Loucy (cell line): ENCODE measurements at regions not wholly inside any gene's neighbourhood (a gene's known extent, or its start where the extent isn't known, plus 50 kb on each side); places are given as distances from the start of the nearest gene placed in this dataset.

ENCODE experiments used
- H2AFZ ChIP-seq: fragments of 200-600 bp; sonication (generic); 2 replicates; pipeline ENCODE4 v1.6.0; 2016; ENCODE audit warnings: antibody characterized with exemption, mild to moderate bottlenecking, low read length, moderate library complexity
- H3F3A ChIP-seq: fragments of 200-600 bp; 2 replicates; pipeline ENCODE4 v1.6.0; 2016; ENCODE audit warnings: antibody characterized with exemption, low read depth, mild to moderate bottlenecking
- H3K27me3 ChIP-seq: fragments of 200-600 bp; sonication (generic); 2 replicates; pipeline ENCODE4 v1.6.1; 2014; ENCODE audit warnings: low read length, mild to moderate bottlenecking; ENCODE audit not compliant: insufficient read depth, poor library complexity, severe bottlenecking
- H3K36me3 ChIP-seq: fragments of 200-600 bp; sonication (generic); 2 replicates; pipeline ENCODE4 v1.6.1; 2016; ENCODE audit warnings: low read length; ENCODE audit not compliant: insufficient read depth
- H3K4me1 ChIP-seq: fragments of 200-600 bp; sonication (generic); 2 replicates; pipeline ENCODE4 v1.5.1; 2014; ENCODE audit warnings: low read length, mild to moderate bottlenecking; ENCODE audit not compliant: insufficient read depth, poor library complexity, severe bottlenecking
- H3K4me2 ChIP-seq: fragments of 200-600 bp; sonication (generic); 2 replicates; pipeline ENCODE4 v1.6.0; 2014; ENCODE audit warnings: antibody characterized with exemption, low read length, low read depth, mild to moderate bottlenecking; ENCODE audit not compliant: poor library complexity, severe bottlenecking
- H3K4me3 ChIP-seq: fragments of 200-600 bp; sonication (generic); 2 replicates; pipeline ENCODE4 v1.5.1; 2014; ENCODE audit warnings: low read length, mild to moderate bottlenecking, mixed read lengths; ENCODE audit not compliant: poor library complexity, severe bottlenecking
- H3K79me2 ChIP-seq: fragments of 200-600 bp; sonication (generic); 2 replicates; pipeline ENCODE4 v1.6.1; 2014; ENCODE audit warnings: low read length; ENCODE audit not compliant: insufficient read depth
- H3K9ac ChIP-seq: fragments of 200-600 bp; sonication (generic); 2 replicates; pipeline ENCODE4 v1.6.0; 2014; ENCODE audit warnings: mild to moderate bottlenecking, low read depth, low read length, moderate library complexity; ENCODE audit not compliant: poor library complexity, severe bottlenecking
- H3K9me2 ChIP-seq: fragments of 200-600 bp; sonication (generic); replicated peaks from 2 replicates; pipeline ENCODE4 v1.6.1; 2016; ENCODE audit warnings: low read depth, low read length, mixed read lengths
- H3K9me3 ChIP-seq: fragments of 200-600 bp; sonication (generic); 2 replicates; pipeline ENCODE4 v1.6.1; 2014; ENCODE audit warnings: mild to moderate bottlenecking, antibody characterized with exemption, low read length, low read depth; ENCODE audit not compliant: insufficient read depth
- H4K20me1 ChIP-seq: fragments of 200-600 bp; sonication (generic); 2 replicates; pipeline ENCODE4 v1.6.0; 2014; ENCODE audit warnings: antibody characterized with exemption, low read length, mild to moderate bottlenecking; ENCODE audit not compliant: insufficient read depth, poor library complexity, severe bottlenecking
- EZH2phosphoT487 ChIP-seq: fragments of 200-600 bp; IDR thresholded peaks from 2 replicates; pipeline ENCODE4 v1.6.1; 2018; ENCODE audit warnings: antibody characterized with exemption, mild to moderate bottlenecking, moderate library complexity, borderline replicate concordance
- TF ChIP-seq, protein P1 (sequence below): fragments of 200-600 bp; sonication (generic); conservative IDR thresholded peaks from 2 replicates; pipeline ENCODE4 v1.5.1; 2014; ENCODE audit warnings: mild to moderate bottlenecking, antibody characterized with exemption, low read length

GRCh38 chr4:188779581-188779980, 640.3 kb downstream of the TRIML1 start:
- no peaks in the 10 kb centered on the region for H3K4me1 ChIP-seq

GRCh38 chr4:188780028-188780427, 640.8 kb downstream of the TRIML1 start:
- Histone ChIP-seq H3K79me2 (no peaks in the 10 kb centered on the region), H3K9ac (no peak overlapping the region), H3K36me3 (no peaks in the 10 kb centered on the region), H3F3A (no peaks in the 10 kb centered on the region), H3K9me2 (no peaks in the 10 kb centered on the region), H2AFZ (no peak overlapping the region), H3K27me3 (no peaks in the 10 kb centered on the region), H3K9me3 (peaks cover 10% of the 10 kb centered on the region; the same call in 1 of the 2 replicates), H3K4me2 (no peak overlapping the region), H4K20me1 (no peaks in the 10 kb centered on the region), H3K4me3 (no peak overlapping the region), H3K4me1 (no peaks in the 10 kb centered on the region)
- TF ChIP-seq, protein P1, sequence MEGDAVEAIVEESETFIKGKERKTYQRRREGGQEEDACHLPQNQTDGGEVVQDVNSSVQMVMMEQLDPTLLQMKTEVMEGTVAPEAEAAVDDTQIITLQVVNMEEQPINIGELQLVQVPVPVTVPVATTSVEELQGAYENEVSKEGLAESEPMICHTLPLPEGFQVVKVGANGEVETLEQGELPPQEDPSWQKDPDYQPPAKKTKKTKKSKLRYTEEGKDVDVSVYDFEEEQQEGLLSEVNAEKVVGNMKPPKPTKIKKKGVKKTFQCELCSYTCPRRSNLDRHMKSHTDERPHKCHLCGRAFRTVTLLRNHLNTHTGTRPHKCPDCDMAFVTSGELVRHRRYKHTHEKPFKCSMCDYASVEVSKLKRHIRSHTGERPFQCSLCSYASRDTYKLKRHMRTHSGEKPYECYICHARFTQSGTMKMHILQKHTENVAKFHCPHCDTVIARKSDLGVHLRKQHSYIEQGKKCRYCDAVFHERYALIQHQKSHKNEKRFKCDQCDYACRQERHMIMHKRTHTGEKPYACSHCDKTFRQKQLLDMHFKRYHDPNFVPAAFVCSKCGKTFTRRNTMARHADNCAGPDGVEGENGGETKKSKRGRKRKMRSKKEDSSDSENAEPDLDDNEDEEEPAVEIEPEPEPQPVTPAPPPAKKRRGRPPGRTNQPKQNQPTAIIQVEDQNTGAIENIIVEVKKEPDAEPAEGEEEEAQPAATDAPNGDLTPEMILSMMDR: no peak
- TF ChIP-seq EZH2phosphoT487: no peak

More at GRCh38 chr4:188779581-188779980, 640.3 kb downstream of the TRIML1 start:
- no peaks in the 10 kb centered on the region for H3K36me3 ChIP-seq
- no peaks in the 10 kb centered on the region for H4K20me1 ChIP-seq
- H3F3A ChIP-seq: no peaks in the 10 kb centered on the region
- H3K9me2 ChIP-seq: no peaks in the 10 kb centered on the region
- no peak overlapping the region for H3K9ac ChIP-seq
- TF ChIP-seq, protein P1: no peak
- no peak overlapping the region for H3K4me2 ChIP-seq
- peaks cover 7% of the 10 kb centered on the region; the same call in 1 of the 2 replicates for H3K9me3 ChIP-seq
- H3K27me3 ChIP-seq: no peaks in the 10 kb centered on the region
- H3K79me2 ChIP-seq: no peaks in the 10 kb centered on the region
- no peak overlapping the region for H3K4me3 ChIP-seq
- no peak overlapping the region for H2AFZ ChIP-seq

DNA sequence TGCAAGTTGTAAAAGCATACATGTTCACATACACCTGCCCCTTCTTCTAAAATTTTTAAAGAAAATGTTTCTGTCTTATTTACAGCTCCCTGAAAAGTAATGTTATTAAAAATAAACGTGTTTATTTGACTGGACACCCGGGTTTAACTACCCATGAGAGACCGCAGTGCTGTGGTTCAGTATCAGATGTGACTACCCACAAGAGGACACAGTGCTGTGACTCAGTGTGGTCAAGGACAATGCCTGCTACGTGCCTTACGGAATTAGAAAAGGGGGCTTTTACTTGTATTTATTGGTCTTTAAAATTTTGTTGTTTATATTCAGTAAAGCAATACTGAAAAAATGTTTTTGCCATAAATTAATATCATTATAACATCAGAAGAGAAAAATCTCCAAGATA, 641.4 kb downstream of the TRIML1 start:
- no peaks in the 10 kb centered on the region for H3K9me2 ChIP-seq
- no peak overlapping the region for H3K9ac ChIP-seq
- H2AFZ ChIP-seq: no peak overlapping the region
- no peaks in the 10 kb centered on the region for H3K4me1 ChIP-seq
- no peaks in the 10 kb centered on the region for H3K79me2 ChIP-seq
- H3K4me3 ChIP-seq: no peak overlapping the region
- H3K36me3 ChIP-seq: no peaks in the 10 kb centered on the region
- no peak overlapping the region for H3K4me2 ChIP-seq
- H3K9me3 ChIP-seq: peaks cover 10% of the 10 kb centered on the region; the same call in 1 of the 2 replicates
- no peaks in the 10 kb centered on the region for H3K27me3 ChIP-seq
- H3F3A ChIP-seq: no peaks in the 10 kb centered on the region
- TF ChIP-seq, protein P1: no peak
- no peak for TF ChIP-seq EZH2phosphoT487
- no peaks in the 10 kb centered on the region for H4K20me1 ChIP-seq
